SK-N-SH (cell line): ENCODE measurements at regions not wholly inside any gene's neighbourhood (a gene's known extent, or its start where the extent isn't known, plus 50 kb on each side); places are given as distances from the start of the nearest gene placed in this dataset.
A peak's percentile ranks its signal among the peaks of the same experiment; 100 is the strongest.

ENCODE experiments used
- CTCF ChIA-PET: fragments of 300-600, 350-600 bp; formaldehyde crosslinking; extraction: SDS; loops from one replicate; lab custom pipeline; 2021; lab: Yijun Ruan, JAX
- POLR2A ChIA-PET: fragments of 350-600 bp; sonication (Branson Sonifier 250); formaldehyde crosslinking; extraction: SDS; loops from one replicate; lab custom pipeline; 2020; ENCODE audit warnings: antibody characterized with exemption, inconsistent platforms; lab: Yijun Ruan, JAX
- DNase-seq: peaks from one replicate; pipeline ENCODE4 v3.0.0; 2012
- H2AFZ ChIP-seq: fragments of 200-600 bp; sonication (generic); 2 replicates; pipeline ENCODE4 v1.8.1; 2016; ENCODE audit warnings: antibody characterized with exemption, mild to moderate bottlenecking, low read depth
- H3F3A ChIP-seq: fragments of 200-600 bp; sonication (generic); replicated peaks from 2 replicates; pipeline ENCODE3; 2016; ENCODE audit warnings: antibody characterized with exemption, mild to moderate bottlenecking; ENCODE audit not compliant: insufficient read depth
- H3K27ac ChIP-seq, 2 experiments: fragments of 200-500 bp in 1 of 2; fragments of 200-600 bp in 1 of 2; sonication (Bioruptor generic) in 1 of 2; sonication (generic), shearing (Covaris generic) in 1 of 2; 2 replicates each; pipeline versions ENCODE4 v1.5.1 to v1.6.1; 2014 to 2016; ENCODE audit warnings: low read depth in 2 of 2, inconsistent platforms in 1 of 2, low read length in 1 of 2, mild to moderate bottlenecking in 1 of 2, mixed read lengths in 1 of 2
- H3K27me3 ChIP-seq: fragments of 200-600 bp; sonication (generic), shearing (Covaris generic); 2 replicates; pipeline ENCODE4 v1.6.1; 2016; ENCODE audit warnings: mixed run types; ENCODE audit not compliant: insufficient read depth
- H3K36me3 ChIP-seq, 2 experiments: fragments of 200-500 bp in 1 of 2; fragments of 200-600 bp in 1 of 2; sonication (Bioruptor generic) in 1 of 2; sonication (generic) in 1 of 2; replicated peaks in 1 of 2; 2 replicates each; pipeline versions ENCODE3 to v1.5.1; 2014 to 2016; ENCODE audit warnings: low read length in 1 of 2, mild to moderate bottlenecking in 1 of 2; ENCODE audit not compliant: insufficient read depth in 2 of 2, control insufficient read depth in 1 of 2
- H3K4me1 ChIP-seq, 2 experiments: fragments of 200-500 bp in 1 of 2; fragments of 200-600 bp in 1 of 2; sonication (Bioruptor generic) in 1 of 2; sonication (generic), shearing (Covaris generic) in 1 of 2; 2 replicates each; pipeline versions ENCODE4 v1.5.1 to v1.6.1; 2014 to 2016; ENCODE audit warnings: low read depth in 1 of 2, low read length in 1 of 2, mixed run types in 1 of 2; ENCODE audit not compliant: insufficient read depth in 2 of 2, control insufficient read depth in 1 of 2
- H3K4me2 ChIP-seq: fragments of 200-600 bp; sonication (generic), shearing (Covaris generic); 2 replicates; pipeline ENCODE4 v1.6.1; 2017; ENCODE audit warnings: mixed run types
- H3K4me3 ChIP-seq, 2 experiments: fragments of 200-500 bp in 1 of 2; fragments of 200-600 bp in 1 of 2; sonication (Bioruptor generic) in 1 of 2; sonication (generic), shearing (Covaris generic) in 1 of 2; 2 replicates each; pipeline versions ENCODE4 v1.5.1 to v1.8.1; 2014 to 2016; ENCODE audit warnings: low read depth in 2 of 2, inconsistent platforms in 1 of 2, low read length in 1 of 2, mild to moderate bottlenecking in 1 of 2, mixed read lengths in 1 of 2, moderate library complexity in 1 of 2
- H3K79me2 ChIP-seq: fragments of 200-600 bp; sonication (generic); 2 replicates; pipeline ENCODE4 v1.8.1; 2017; ENCODE audit warnings: mild to moderate bottlenecking; ENCODE audit not compliant: insufficient read depth
- H3K9ac ChIP-seq: fragments of 200-600 bp; sonication (generic); 2 replicates; pipeline ENCODE4 v1.6.1; 2017; ENCODE audit warnings: mixed run types
- H3K9me2 ChIP-seq: fragments of 200-600 bp; sonication (generic); 2 replicates; pipeline ENCODE4 v1.6.1; 2017; ENCODE audit warnings: mixed run types
- H3K9me3 ChIP-seq: fragments of 200-600 bp; sonication (generic); 2 replicates; pipeline ENCODE4 v1.6.1; 2017; ENCODE audit warnings: mixed run types, mild to moderate bottlenecking, moderate library complexity
- H4K20me1 ChIP-seq: fragments of 200-600 bp; sonication (generic); 2 replicates; pipeline ENCODE4 v1.6.1; 2017; ENCODE audit warnings: mild to moderate bottlenecking, mixed run types; ENCODE audit not compliant: insufficient read depth
- CHD2 ChIP-seq: fragments of 150-350 bp; IDR thresholded peaks from 2 replicates; pipeline ENCODE4 v1.6.1; 2018; ENCODE audit warnings: low read length; ENCODE audit not compliant: partially characterized antibody
- CTCF ChIP-seq: fragments of 200-600 bp; sonication (generic); IDR thresholded peaks from 2 replicates; pipeline ENCODE4 v1.6.1; 2017; ENCODE audit warnings: antibody characterized with exemption, mild to moderate bottlenecking, moderate library complexity
- IRF3 ChIP-seq: fragments of 150-350 bp; IDR thresholded peaks from 2 replicates; pipeline ENCODE4 v1.6.1; 2016; ENCODE audit warnings: mild to moderate bottlenecking, low read depth, low read length
- MAX ChIP-seq: IDR thresholded peaks from 2 replicates; pipeline ENCODE4 v1.4.0; 2012; ENCODE audit warnings: low read depth
- MXI1 ChIP-seq: IDR thresholded peaks from 2 replicates; pipeline ENCODE4 v1.6.1; 2012; ENCODE audit warnings: mild to moderate bottlenecking, low read depth, low read length, improper control_type of control experiment
- NFIC ChIP-seq: IDR thresholded peaks from 2 replicates; pipeline ENCODE4 v1.4.0; 2012; ENCODE audit warnings: borderline replicate concordance
- NRF1 ChIP-seq: IDR thresholded peaks from 2 replicates; pipeline ENCODE4 v1.6.1; 2012; ENCODE audit warnings: low read depth, mild to moderate bottlenecking, low read length
- SIN3A ChIP-seq: IDR thresholded peaks from 2 replicates; pipeline ENCODE4 v1.6.1; 2012; ENCODE audit warnings: low read depth, mild to moderate bottlenecking, low read length, moderate library complexity, borderline replicate concordance
- USF2 ChIP-seq: fragments of 150-350 bp; IDR thresholded peaks from 2 replicates; pipeline ENCODE4 v1.6.1; 2017; ENCODE audit warnings: antibody characterized with exemption, low read length, low read depth, borderline replicate concordance
- YY1 ChIP-seq: IDR thresholded peaks from 2 replicates; pipeline ENCODE4 v1.4.0; 2012; ENCODE audit warnings: low read depth, mild to moderate bottlenecking
- WGBS: methylation state at CpG from one replicate; pipeline ENCODE4 v1.1.6; 2017; ENCODE audit warnings: low lambda C conversion rate; 5-methylcytosine and 5-hydroxymethylcytosine counted together

DNA sequence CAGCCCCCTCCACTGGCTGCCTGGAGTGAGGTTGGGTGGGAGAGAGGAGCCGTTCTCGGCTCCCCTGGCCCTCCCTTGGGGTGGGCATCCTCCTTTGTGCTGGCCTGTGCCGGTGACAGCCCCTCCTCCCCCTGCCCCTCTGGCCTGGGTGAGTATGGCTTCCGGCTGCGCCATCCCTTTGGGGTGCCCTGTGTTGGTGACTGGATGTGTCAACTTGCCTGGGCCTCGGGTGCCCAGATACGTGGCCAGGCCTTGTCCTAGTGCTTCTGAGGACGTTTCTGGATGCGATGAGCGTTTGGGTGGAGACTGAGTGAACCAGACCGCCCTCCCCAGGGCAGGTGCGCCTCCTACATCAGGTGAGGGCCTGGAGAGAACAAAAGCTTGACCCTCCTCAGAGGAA lies 59.7 kb downstream of the PLXNA1 start:
- no peaks in the 10 kb centered on the region for H3K79me2 ChIP-seq
- H3K9me2 ChIP-seq = no peaks in the 10 kb centered on the region
- no peaks in the 10 kb centered on the region for H3K36me3 ChIP-seq
- H3K9me3 ChIP-seq = no peaks in the 10 kb centered on the region
- H2AFZ ChIP-seq = no peak overlapping the region
- ChIA-PET POLR2A (no interaction called here), CTCF (no interaction called here)
- H3K4me2 ChIP-seq = no peak overlapping the region
- H3K9ac ChIP-seq = no peak overlapping the region
- H3K4me1 ChIP-seq = peaks cover 0 to 3% of the 10 kb centered on the region in 2 experiments; a peak in 1 of 4 replicates
- H4K20me1 ChIP-seq = no peaks in the 10 kb centered on the region
- no peaks in the 10 kb centered on the region for H3K27me3 ChIP-seq
- no peaks in the 10 kb centered on the region for H3F3A ChIP-seq
- no peak overlapping the region for H3K27ac ChIP-seq
- no peak for DNase-seq
- WGBS = 84% methylated on average over 7 of the region's 12 CpGs
- TF ChIP-seq CTCF (no peak), YY1 (no peak), SIN3A (no peak), MXI1 (no peak), IRF3 (no peak), MAX (no peak), USF2 (no peak), CHD2 (no peak), NRF1 (no peak)
- no peak overlapping the region for H3K4me3 ChIP-seq

DNA sequence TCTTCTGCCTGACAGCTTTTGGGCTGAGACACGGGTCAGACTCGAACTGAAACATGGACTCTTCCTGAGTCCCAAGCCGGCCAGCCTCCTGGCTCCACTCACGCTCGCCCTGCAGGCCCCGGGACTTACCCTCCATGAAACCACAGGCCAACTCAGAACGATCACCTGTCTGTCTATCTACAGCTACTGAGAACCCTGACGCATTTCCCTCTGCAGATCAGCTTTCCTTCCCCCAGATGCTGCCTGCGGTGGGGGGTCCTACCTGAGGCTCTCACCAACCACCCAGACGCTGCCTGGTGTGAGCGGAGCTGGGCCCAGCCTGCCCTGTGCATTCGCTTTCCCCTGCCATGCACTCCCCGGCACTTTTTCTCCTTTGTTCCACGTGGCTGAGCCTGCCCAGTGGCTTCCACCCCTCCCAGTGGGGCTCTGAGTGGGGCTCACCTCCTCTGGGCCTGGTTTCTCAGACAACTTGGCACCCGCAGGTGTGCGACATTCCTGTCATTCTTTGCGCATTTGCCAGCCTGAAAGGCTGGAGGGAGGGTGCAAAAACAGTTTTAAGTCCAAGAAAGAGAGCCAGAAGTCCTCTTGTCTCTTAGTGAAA lies 60.2 kb downstream of the PLXNA1 start:
- Histone ChIP-seq H3K4me2 (no peak overlapping the region), H3K27me3 (no peaks in the 10 kb centered on the region), H3K79me2 (no peaks in the 10 kb centered on the region), H3K4me3 (no peak overlapping the region), H4K20me1 (no peaks in the 10 kb centered on the region), H3K9me2 (no peaks in the 10 kb centered on the region), H2AFZ (no peak overlapping the region), H3F3A (no peaks in the 10 kb centered on the region), H3K4me1 (peaks cover 0 to 3% of the 10 kb centered on the region in 2 experiments; a peak in 1 of 4 replicates), H3K27ac (no peak overlapping the region), H3K36me3 (no peaks in the 10 kb centered on the region), H3K9ac (no peak overlapping the region), H3K9me3 (no peaks in the 10 kb centered on the region)
- ChIA-PET POLR2A (no interaction called here), CTCF (no interaction called here)
- no peak for DNase-seq
- WGBS = 94% methylated on average over 15 of the region's 17 CpGs
- peak; percentile 14; the same call in 1 of the 2 replicates for TF ChIP-seq NFIC
- TF ChIP-seq IRF3 = no peak
